ENCODE measurements at regions not wholly inside any gene's neighbourhood (a gene's known extent, or its start where the extent isn't known, plus 50 kb on each side); places are given as distances from the start of the nearest gene placed in this dataset.

DNA sequence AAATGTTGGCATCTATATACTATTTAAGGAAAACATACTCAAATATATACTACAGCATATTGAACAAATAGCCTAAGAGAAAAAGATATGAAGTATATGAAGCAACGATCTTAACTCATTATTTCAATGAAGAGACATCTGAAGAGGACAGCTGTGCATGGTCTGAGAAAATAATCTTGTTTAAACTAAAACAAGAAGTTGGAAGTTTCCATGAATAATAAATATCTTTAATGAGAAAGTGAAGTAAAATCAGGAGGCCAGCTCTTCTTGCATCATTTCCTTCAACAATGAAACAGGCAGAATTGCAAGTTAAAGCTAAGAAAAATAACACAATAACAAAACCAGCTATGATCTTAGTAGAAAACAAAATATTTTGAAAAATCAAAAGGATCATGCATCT is 1265.4 kb upstream of the MAP3K7 start:
- TF ChIP-seq, protein P1, sequence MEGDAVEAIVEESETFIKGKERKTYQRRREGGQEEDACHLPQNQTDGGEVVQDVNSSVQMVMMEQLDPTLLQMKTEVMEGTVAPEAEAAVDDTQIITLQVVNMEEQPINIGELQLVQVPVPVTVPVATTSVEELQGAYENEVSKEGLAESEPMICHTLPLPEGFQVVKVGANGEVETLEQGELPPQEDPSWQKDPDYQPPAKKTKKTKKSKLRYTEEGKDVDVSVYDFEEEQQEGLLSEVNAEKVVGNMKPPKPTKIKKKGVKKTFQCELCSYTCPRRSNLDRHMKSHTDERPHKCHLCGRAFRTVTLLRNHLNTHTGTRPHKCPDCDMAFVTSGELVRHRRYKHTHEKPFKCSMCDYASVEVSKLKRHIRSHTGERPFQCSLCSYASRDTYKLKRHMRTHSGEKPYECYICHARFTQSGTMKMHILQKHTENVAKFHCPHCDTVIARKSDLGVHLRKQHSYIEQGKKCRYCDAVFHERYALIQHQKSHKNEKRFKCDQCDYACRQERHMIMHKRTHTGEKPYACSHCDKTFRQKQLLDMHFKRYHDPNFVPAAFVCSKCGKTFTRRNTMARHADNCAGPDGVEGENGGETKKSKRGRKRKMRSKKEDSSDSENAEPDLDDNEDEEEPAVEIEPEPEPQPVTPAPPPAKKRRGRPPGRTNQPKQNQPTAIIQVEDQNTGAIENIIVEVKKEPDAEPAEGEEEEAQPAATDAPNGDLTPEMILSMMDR (IDR thresholded peaks at IDR 0.05; ENCODE audit: extremely low read depth, insufficient read depth, missing control alignments) = no peak
- DNase-seq (ENCODE audit: low spot score) = no peak
- in situ Hi-C loops (cut with MboI; ENCODE audit: low pct_unique_long_range_greater_than_20kb, low sequenced_read_pairs, unreplicated experiment) = no loop called here

DNA sequence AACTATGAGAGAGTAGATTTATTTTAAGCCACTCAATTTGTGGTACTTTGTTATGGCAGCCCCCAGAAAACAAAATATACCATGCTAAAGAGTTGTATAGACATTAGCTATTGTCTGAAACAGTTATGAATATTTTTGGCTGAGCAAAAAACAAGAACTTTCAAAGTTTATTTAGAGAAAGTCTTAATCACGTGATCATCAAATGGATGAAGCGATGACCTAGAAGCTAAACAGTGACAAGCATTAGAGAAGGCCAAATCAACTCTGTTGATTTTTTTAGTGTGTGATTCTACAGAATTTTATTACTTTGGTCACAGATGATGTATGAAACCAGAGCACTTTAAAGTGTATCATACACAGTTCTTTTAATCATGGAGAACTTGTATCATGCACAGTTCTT is 1247.9 kb upstream of the MAP3K7 start:
- no peak for DNase-seq (ENCODE audit: low spot score)
- in situ Hi-C loops (cut with MboI; ENCODE audit: low pct_unique_long_range_greater_than_20kb, low sequenced_read_pairs, unreplicated experiment) = no loop called here
- TF ChIP-seq, protein P1 (IDR thresholded peaks at IDR 0.05; ENCODE audit: extremely low read depth, insufficient read depth, missing control alignments) = no peak

DNA sequence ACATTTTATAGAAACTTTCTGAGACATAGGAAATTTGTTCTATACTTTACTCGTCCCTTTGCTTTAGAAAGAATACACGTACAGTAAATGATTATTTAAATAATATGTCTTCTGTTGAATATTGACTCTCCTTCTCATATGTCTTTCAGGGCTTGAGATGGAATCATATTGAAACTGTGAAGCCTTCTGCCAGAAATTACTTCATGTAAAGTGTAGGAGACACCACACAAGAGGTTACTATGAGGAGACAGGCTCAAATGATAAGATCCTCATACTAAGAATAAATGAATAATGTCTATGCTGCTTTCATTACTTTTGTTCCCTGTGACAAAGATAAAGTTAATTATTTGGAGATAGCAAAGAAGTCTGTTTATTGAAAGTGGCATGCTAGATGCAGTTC is 1240.3 kb upstream of the MAP3K7 start:
- in situ Hi-C loops (cut with MboI; ENCODE audit: low pct_unique_long_range_greater_than_20kb, low sequenced_read_pairs, unreplicated experiment) = no loop called here
- TF ChIP-seq, protein P1 (IDR thresholded peaks at IDR 0.05; ENCODE audit: extremely low read depth, insufficient read depth, missing control alignments) = no peak
- no peak for DNase-seq (ENCODE audit: low spot score)

DNA sequence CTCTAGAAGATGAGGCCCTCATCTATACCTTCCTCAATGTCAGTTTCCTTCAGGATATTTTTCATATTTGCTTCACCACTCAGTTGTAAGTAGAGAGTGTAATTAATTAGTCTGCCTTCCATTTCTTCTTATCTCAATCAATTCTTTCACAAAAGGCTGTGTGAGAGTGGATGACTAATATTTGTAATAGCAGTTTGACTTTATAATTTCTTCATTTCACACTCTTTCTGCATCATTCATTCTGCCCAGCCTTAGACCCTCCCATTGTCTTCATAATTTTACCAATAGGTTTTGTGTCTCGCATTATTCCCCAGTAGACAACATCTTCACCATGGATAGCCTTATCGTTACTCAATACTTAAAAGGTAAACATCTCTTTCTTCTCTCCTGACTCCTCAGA is 1239.3 kb upstream of the MAP3K7 start:
- DNase-seq (ENCODE audit: low spot score) = no peak
- in situ Hi-C loops (cut with MboI; ENCODE audit: low pct_unique_long_range_greater_than_20kb, low sequenced_read_pairs, unreplicated experiment) = no loop called here

DNA sequence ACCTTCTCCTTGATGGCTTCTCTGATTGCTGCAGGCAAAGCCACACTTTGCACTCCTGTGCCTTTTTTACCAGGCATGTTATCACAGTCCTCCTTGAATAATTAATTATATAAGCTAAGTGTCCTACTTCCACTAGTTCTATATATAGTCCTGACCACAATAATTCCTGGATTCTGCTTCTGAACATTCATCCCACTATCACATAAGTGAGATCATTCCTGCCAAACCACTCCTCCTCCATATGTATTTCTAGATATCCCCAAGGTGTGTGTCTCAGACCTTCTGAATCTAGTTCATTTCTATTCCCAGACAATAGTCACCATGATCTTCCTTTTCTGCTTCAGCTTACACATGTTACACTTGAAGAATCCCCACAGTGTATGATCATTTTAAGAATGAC is 1237.5 kb upstream of the MAP3K7 start:
- in situ Hi-C loops (cut with MboI; ENCODE audit: low pct_unique_long_range_greater_than_20kb, low sequenced_read_pairs, unreplicated experiment) = no loop called here
- TF ChIP-seq, protein P1 (IDR thresholded peaks at IDR 0.05; ENCODE audit: extremely low read depth, insufficient read depth, missing control alignments) = no peak
- DNase-seq (ENCODE audit: low spot score) = no peak

More for the DNA sequence above, 1239.3 kb upstream of the MAP3K7 start:
- TF ChIP-seq, protein P1 (IDR thresholded peaks at IDR 0.05; ENCODE audit: extremely low read depth, insufficient read depth, missing control alignments) = no peak

DNA sequence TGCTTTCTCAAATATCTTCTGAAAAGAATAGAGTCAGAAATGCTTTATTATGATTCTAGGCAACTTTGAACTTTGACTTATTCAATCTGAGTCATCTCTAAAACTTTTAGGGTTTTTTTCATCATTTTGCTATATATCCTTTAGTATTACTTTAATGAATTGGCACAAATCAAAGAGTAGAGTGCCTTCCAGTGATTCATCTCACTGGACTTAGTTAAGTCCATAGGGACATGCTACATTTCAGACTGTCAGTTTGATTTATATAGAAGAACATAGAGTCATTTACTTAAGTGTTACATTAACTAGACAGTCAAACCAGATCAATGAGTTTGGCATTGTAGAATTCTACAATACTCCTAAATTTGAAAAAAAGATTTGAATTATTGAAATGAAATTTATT is 1235.7 kb upstream of the MAP3K7 start:
- in situ Hi-C loops (cut with MboI; ENCODE audit: low pct_unique_long_range_greater_than_20kb, low sequenced_read_pairs, unreplicated experiment) = no loop called here
- TF ChIP-seq, protein P1 (IDR thresholded peaks at IDR 0.05; ENCODE audit: extremely low read depth, insufficient read depth, missing control alignments) = no peak
- no peak for DNase-seq (ENCODE audit: low spot score)

DNA sequence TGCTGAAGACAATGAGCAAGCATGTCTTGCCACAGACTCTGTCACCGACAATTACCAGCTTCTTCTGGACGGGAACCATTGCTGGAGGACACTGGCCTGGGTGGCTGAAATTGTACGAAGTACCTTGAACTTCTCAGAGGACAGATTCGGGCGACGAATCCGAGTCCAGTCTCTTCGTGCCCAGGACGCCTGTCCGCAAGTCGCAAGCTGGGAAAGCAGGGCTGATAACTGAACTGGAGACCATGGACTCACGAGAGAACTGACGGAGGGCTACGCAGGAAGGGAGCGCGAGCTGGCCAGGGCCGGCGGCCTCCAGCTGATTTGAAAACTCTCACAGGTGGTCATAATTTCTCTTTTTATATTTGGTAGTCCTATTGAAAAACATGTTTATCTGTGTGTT is 1229.5 kb upstream of the MAP3K7 start:
- no peak for DNase-seq (ENCODE audit: low spot score)
- in situ Hi-C loops (cut with MboI; ENCODE audit: low pct_unique_long_range_greater_than_20kb, low sequenced_read_pairs, unreplicated experiment) = no loop called here
- TF ChIP-seq, protein P1 (IDR thresholded peaks at IDR 0.05; ENCODE audit: extremely low read depth, insufficient read depth, missing control alignments) = no peak

Measured in GM13977 (cell line).